ENCODE measurements at regions not wholly inside any gene's neighbourhood (a gene's known extent, or its start where the extent isn't known, plus 50 kb on each side); places are given as distances from the start of the nearest gene placed in this dataset.

GRCh38 chr17:30600830-30601494 is 123.8 kb downstream of the GOSR1 start:
- Histone ChIP-seq H3K9me3 (ENCODE audit: control insufficient read depth, insufficient read depth, low read depth, low read length) (no peaks in the 10 kb centered on the region), H3K4me3 (replicated peaks in 1 of 4; ENCODE audit: control extremely low read depth in 1 of 4, insufficient read depth in 1 of 4, low read depth in 3 of 4, low read length in 4 of 4) (peak overlapping the region; percentile 64 to 93 (median 82)), H3K27ac (ENCODE audit: insufficient read depth, low read length) (peak overlapping the region; percentile 47), H3K4me1 (ENCODE audit: control insufficient read depth, extremely low read depth, insufficient read depth, low read length) (no peaks in the 10 kb centered on the region), H4K20me1 (ENCODE audit: control insufficient read depth, extremely low read depth, insufficient read depth, low read length) (no peaks in the 10 kb centered on the region), H3K79me2 (ENCODE audit: control insufficient read depth, insufficient read depth, low read length) (peaks cover 28% of the 10 kb centered on the region), H3K36me3 (ENCODE audit: control insufficient read depth, insufficient read depth, low read length) (no peaks in the 10 kb centered on the region), H3K4me2 (ENCODE audit: extremely low read depth, insufficient read depth, low read length) (peak overlapping the region; percentile 71), H3K9ac (ENCODE audit: insufficient read depth, low read length) (peak overlapping the region; percentile 65), H2AFZ (ENCODE audit: low read length) (peak overlapping the region; percentile 74), H3K27me3 (ENCODE audit: control insufficient read depth, insufficient read depth, low read length) (no peaks in the 10 kb centered on the region)
- DNase-seq (ENCODE audit: low read depth in 2 of 2): peak; percentile 20 to 22
- TF ChIP-seq CTCF (conservative IDR thresholded peaks at IDR 0.05 in 1 of 2, IDR thresholded peaks at IDR 0.05 in 1 of 2; ENCODE audit: low read depth in 1 of 2, low read length in 2 of 2): no peak
- TF ChIP-seq EZH2 (IDR thresholded peaks at IDR 0.05; ENCODE audit: low read length, missing control alignments): no peak

GRCh38 chr17:30600060-30600829 is 123.0 kb downstream of the GOSR1 start:
- H3K9me3 ChIP-seq (ENCODE audit: control insufficient read depth, insufficient read depth, low read depth, low read length): no peaks in the 10 kb centered on the region
- H3K27me3 ChIP-seq (ENCODE audit: control insufficient read depth, insufficient read depth, low read length): no peaks in the 10 kb centered on the region
- no peaks in the 10 kb centered on the region for H4K20me1 ChIP-seq (ENCODE audit: control insufficient read depth, extremely low read depth, insufficient read depth, low read length)
- TF ChIP-seq EZH2 (IDR thresholded peaks at IDR 0.05; ENCODE audit: low read length, missing control alignments) (no peak), CTCF (conservative IDR thresholded peaks at IDR 0.05 in 1 of 2, IDR thresholded peaks at IDR 0.05 in 1 of 2; ENCODE audit: low read depth in 1 of 2, low read length in 2 of 2) (peak; percentile 57 to 64)
- peak overlapping the region; percentile 71 for H3K4me2 ChIP-seq (ENCODE audit: extremely low read depth, insufficient read depth, low read length)
- H2AFZ ChIP-seq (ENCODE audit: low read length): peak overlapping the region; percentile 97
- peak overlapping the region; percentile 66 to 90 (median 82) for H3K4me3 ChIP-seq (replicated peaks in 1 of 4; ENCODE audit: control extremely low read depth in 1 of 4, insufficient read depth in 1 of 4, low read depth in 3 of 4, low read length in 4 of 4)
- H3K79me2 ChIP-seq (ENCODE audit: control insufficient read depth, insufficient read depth, low read length): peaks cover 23% of the 10 kb centered on the region
- peak; percentile 73 to 81 for DNase-seq (ENCODE audit: low read depth in 2 of 2)
- H3K4me1 ChIP-seq (ENCODE audit: control insufficient read depth, extremely low read depth, insufficient read depth, low read length): no peaks in the 10 kb centered on the region
- H3K36me3 ChIP-seq (ENCODE audit: control insufficient read depth, insufficient read depth, low read length): no peaks in the 10 kb centered on the region
- peak overlapping the region; percentile 79 for H3K27ac ChIP-seq (ENCODE audit: insufficient read depth, low read length)
- H3K9ac ChIP-seq (ENCODE audit: insufficient read depth, low read length): peak overlapping the region; percentile 87

GRCh38 chr17:30599428-30600059 is 122.3 kb downstream of the GOSR1 start:
- H3K36me3 ChIP-seq (ENCODE audit: control insufficient read depth, insufficient read depth, low read length): no peaks in the 10 kb centered on the region
- DNase-seq (ENCODE audit: low read depth in 2 of 2): no peak
- peaks cover 17% of the 10 kb centered on the region for H3K79me2 ChIP-seq (ENCODE audit: control insufficient read depth, insufficient read depth, low read length)
- peak overlapping the region; percentile 97 for H2AFZ ChIP-seq (ENCODE audit: low read length)
- H3K4me3 ChIP-seq (replicated peaks in 1 of 4; ENCODE audit: control extremely low read depth in 1 of 4, insufficient read depth in 1 of 4, low read depth in 3 of 4, low read length in 4 of 4): peak overlapping the region; percentile 66 to 90 (median 82)
- H3K4me2 ChIP-seq (ENCODE audit: extremely low read depth, insufficient read depth, low read length): peak overlapping the region; percentile 71
- H4K20me1 ChIP-seq (ENCODE audit: control insufficient read depth, extremely low read depth, insufficient read depth, low read length): no peaks in the 10 kb centered on the region
- peak overlapping the region; percentile 87 for H3K9ac ChIP-seq (ENCODE audit: insufficient read depth, low read length)
- H3K27me3 ChIP-seq (ENCODE audit: control insufficient read depth, insufficient read depth, low read length): no peaks in the 10 kb centered on the region
- TF ChIP-seq CTCF (conservative IDR thresholded peaks at IDR 0.05 in 1 of 2, IDR thresholded peaks at IDR 0.05 in 1 of 2; ENCODE audit: low read depth in 1 of 2, low read length in 2 of 2) (no peak), EZH2 (IDR thresholded peaks at IDR 0.05; ENCODE audit: low read length, missing control alignments) (no peak)
- H3K9me3 ChIP-seq (ENCODE audit: control insufficient read depth, insufficient read depth, low read depth, low read length): no peaks in the 10 kb centered on the region
- H3K27ac ChIP-seq (ENCODE audit: insufficient read depth, low read length): peak overlapping the region; percentile 79
- no peaks in the 10 kb centered on the region for H3K4me1 ChIP-seq (ENCODE audit: control insufficient read depth, extremely low read depth, insufficient read depth, low read length)
